K562 (cell line): ENCODE measurements at regions not wholly inside any gene's neighbourhood (a gene's known extent, or its start where the extent isn't known, plus 50 kb on each side); places are given as distances from the start of the nearest gene placed in this dataset.

Experiments used
- ATAC-seq: fragments of 200-7000 bp; cut with Tn5 transposase; 3 replicates; pipeline ENCODE4 v1.9.1; 2020; ENCODE audit warnings: moderate library complexity
- BruUV-seq: library from RNA; stranded (reverse); fragments of 400-500 nt; replicated peaks from 2 replicates; lab custom pipeline; 2021; lab: Mats Ljungman, UMichigan
- CTCF ChIA-PET: fragments of 300-600 bp; formaldehyde crosslinking; extraction: SDS; loops from one replicate; lab custom pipeline; 2021; ENCODE audit warnings: low intra/inter-chr PET ratio; lab: Yijun Ruan, JAX
- POLR2A ChIA-PET: fragments of 300-600, 350-650 bp; sonication (Branson Sonifier 250); formaldehyde crosslinking; extraction: SDS; loops from one replicate; lab custom pipeline; 2021; ENCODE audit warnings: antibody characterized with exemption, inconsistent platforms; lab: Yijun Ruan, JAX
- DNase-seq, 4 experiments: peaks; one replicate each; pipeline versions ENCODE4 v3.0.0 to v3.0.0-alpha.2; 2011 to 2018; ENCODE audit warnings: low spot score in 3 of 4, mixed read lengths in 3 of 4; ENCODE audit errors: extremely low read depth in 1 of 4
- FAIRE-seq: peaks from 2 replicates; lab custom pipeline; 2011; peaks lifted over from hg19 to GRCh38; lab: Jason Lieb, UNC
- H2AFZ ChIP-seq: 2 replicates; pipeline ENCODE4 v1.6.0; 2011; ENCODE audit warnings: low read depth, low read length, control low read depth, inconsistent platforms
- H3K27ac ChIP-seq: fragments of 200-600 bp; 3 replicates; pipeline ENCODE4 v1.8.0; 2011; ENCODE audit warnings: low read depth, mild to moderate bottlenecking, control low read depth, inconsistent platforms, low read length, moderate library complexity, mixed read lengths; ENCODE audit errors: extremely low read depth
- H3K27me3 ChIP-seq, 2 experiments: fragments of 300-600 bp in 1 of 2; 2 replicates in 1 of 2; 3 replicates in 1 of 2; pipeline versions ENCODE4 v1.6.0 to v1.8.0; 2011; ENCODE audit warnings: inconsistent platforms in 2 of 2, low read length in 2 of 2, mild to moderate bottlenecking in 1 of 2, mixed read lengths in 1 of 2, moderate library complexity in 1 of 2; ENCODE audit not compliant: control insufficient read depth in 2 of 2, insufficient read depth in 2 of 2
- H3K36me3 ChIP-seq: fragments of 300-600 bp; 3 replicates; pipeline ENCODE4 v1.8.0; 2011; ENCODE audit warnings: mild to moderate bottlenecking, low read length, inconsistent platforms; ENCODE audit not compliant: control insufficient read depth, insufficient read depth
- H3K4me1 ChIP-seq, 2 experiments: fragments of 200-600 bp in 1 of 2; replicated peaks in 1 of 2; 2 replicates in 1 of 2; 3 replicates in 1 of 2; pipeline versions ENCODE4 v1.5.1 to v1.8.0; 2011; ENCODE audit warnings: inconsistent platforms in 2 of 2, low read length in 2 of 2, mild to moderate bottlenecking in 1 of 2, mixed read lengths in 1 of 2, moderate library complexity in 1 of 2; ENCODE audit not compliant: control insufficient read depth in 2 of 2, insufficient read depth in 2 of 2
- H3K4me2 ChIP-seq: 2 replicates; pipeline ENCODE4 v1.6.1; 2011; ENCODE audit warnings: low read length, control low read depth, inconsistent platforms, mixed read lengths; ENCODE audit not compliant: insufficient read depth
- H3K4me3 ChIP-seq: fragments of 200-600 bp; sonication (generic), shearing (Covaris generic); 2 replicates; pipeline ENCODE4 v1.5.1; 2016; ENCODE audit warnings: control low read depth, inconsistent platforms
- H3K79me2 ChIP-seq: fragments of 200-600 bp; 3 replicates; pipeline ENCODE4 v1.8.0; 2011; ENCODE audit warnings: low read length, inconsistent platforms; ENCODE audit not compliant: control insufficient read depth, insufficient read depth
- H3K9ac ChIP-seq, 2 experiments: 2 replicates each; pipeline versions ENCODE4 v1.6.0 to v1.6.1; 2011; ENCODE audit warnings: low read depth in 2 of 2, low read length in 2 of 2, control low read depth in 1 of 2, inconsistent platforms in 1 of 2, mild to moderate bottlenecking in 1 of 2, mixed read lengths in 1 of 2; ENCODE audit not compliant: insufficient read depth in 1 of 2
- H3K9me1 ChIP-seq: one replicate; pipeline ENCODE4 v1.6.0; 2011; ENCODE audit warnings: inconsistent platforms, mild to moderate bottlenecking, low read length, moderate library complexity; ENCODE audit not compliant: control insufficient read depth, insufficient read depth
- H3K9me3 ChIP-seq: replicated peaks from 2 replicates; pipeline ENCODE4 v1.5.1; 2011; ENCODE audit warnings: low read depth, low read length, inconsistent platforms; ENCODE audit not compliant: control insufficient read depth, insufficient read depth
- H4K20me1 ChIP-seq: replicated peaks from 2 replicates; pipeline ENCODE4 v1.6.1; 2011; ENCODE audit warnings: low read length, inconsistent platforms, mixed read lengths; ENCODE audit not compliant: control insufficient read depth, insufficient read depth
- BRF1 ChIP-seq: IDR thresholded peaks from 3 replicates; pipeline ENCODE4 v1.6.1; 2011; ENCODE audit warnings: borderline replicate concordance, mild to moderate bottlenecking; ENCODE audit not compliant: insufficient read length; ENCODE audit errors: extremely low read depth
- GATAD2A ChIP-seq: fragments of 450-650 bp; IDR thresholded peaks from 2 replicates; pipeline ENCODE4 v1.6.1; 2017
- HDAC8 ChIP-seq: fragments of 450-650 bp; IDR thresholded peaks from 2 replicates; pipeline ENCODE4 v1.6.1; 2016; ENCODE audit warnings: mild to moderate bottlenecking, missing genetic modification characterization, moderate library complexity, missing compliant biosample characterization
- JUNB ChIP-seq: fragments of 450-650 bp; formaldehyde crosslinking; conservative IDR thresholded peaks from 2 replicates; pipeline ENCODE4 v1.4.0; 2020; ENCODE audit warnings: mild to moderate bottlenecking
- KLF16 ChIP-seq: IDR thresholded peaks from 2 replicates; pipeline ENCODE4 v1.6.1; 2016; ENCODE audit warnings: antibody characterized with exemption
- NCOA6 ChIP-seq: fragments of 450-650 bp; IDR thresholded peaks from 2 replicates; pipeline ENCODE4 v1.6.1; 2017; ENCODE audit warnings: mild to moderate bottlenecking
- NFXL1 ChIP-seq: fragments of 450-650 bp; formaldehyde crosslinking; IDR thresholded peaks from 2 replicates; pipeline ENCODE4 v1.4.0; 2021; ENCODE audit warnings: mild to moderate bottlenecking
- POU5F1 ChIP-seq: fragments of 150-350 bp; IDR thresholded peaks from 2 replicates; pipeline ENCODE4 v1.6.1; 2014; ENCODE audit warnings: borderline replicate concordance, low read length, low read depth, mild to moderate bottlenecking; ENCODE audit not compliant: partially characterized antibody
- PREB ChIP-seq: sonication (generic); formaldehyde crosslinking; IDR thresholded peaks from 2 replicates; pipeline ENCODE4 v1.8.1; 2023; ENCODE audit warnings: mild to moderate bottlenecking, missing genetic modification reagents
- TCF3 ChIP-seq: sonication (generic); formaldehyde crosslinking; IDR thresholded peaks from 2 replicates; pipeline ENCODE4 v1.4.0; 2020; ENCODE audit warnings: mild to moderate bottlenecking, missing genetic modification reagents
- TOE1 ChIP-seq, 2 experiments: fragments of 450-650 bp in 1 of 2; sonication (generic) in 1 of 2; formaldehyde crosslinking in 1 of 2; IDR thresholded peaks; 2 replicates each; pipeline versions ENCODE4 v1.7.1 to v1.8.0; 2016 to 2022; ENCODE audit warnings: borderline replicate concordance in 2 of 2, mild to moderate bottlenecking in 2 of 2, antibody characterized with exemption in 1 of 2, inconsistent platforms in 1 of 2, low read depth in 1 of 2, missing genetic modification reagents in 1 of 2, moderate library complexity in 1 of 2
- ZEB2 ChIP-seq: fragments of 450-650 bp; IDR thresholded peaks from 2 replicates; pipeline ENCODE4 v1.6.1; 2016
- ZNF639 ChIP-seq, 2 experiments: fragments of 200-800 bp in 1 of 2; sonication (Bioruptor generic) in 1 of 2; sonication (generic) in 1 of 2; formaldehyde crosslinking in 1 of 2; IDR thresholded peaks in 1 of 2; conservative IDR thresholded peaks in 1 of 2; 2 replicates each; pipeline versions ENCODE4 v1.5.0 to v1.6.1; 2016 to 2020; ENCODE audit warnings: missing compliant biosample characterization in 1 of 2, missing genetic modification characterization in 1 of 2, missing genetic modification reagents in 1 of 2
- WGBS: fragments of 100-300 bp; shearing (Covaris generic); methylation state at CpG from one replicate; pipeline ENCODE4 v1.1.6; 2016; ENCODE audit warnings: low coverage, mixed read lengths; ENCODE audit not compliant: insufficient coverage; ENCODE audit errors: missing lambda C conversion rate; 5-methylcytosine and 5-hydroxymethylcytosine counted together
- in situ Hi-C: fragments of 300-500 bp; cut with MboI; formaldehyde crosslinking; loops from 4 replicates; pipeline ENCODE4 v1.15.0; 2018; ENCODE audit warnings: inconsistent platforms, mixed read lengths
- intact Hi-C: fragments of 100-400 bp; cut with micrococcal nuclease; formaldehyde crosslinking; loops from 2 replicates; pipeline ENCODE4 v1.14.2; 2022
- TF ChIP-seq, protein P1 (sequence below): sonication (generic); formaldehyde crosslinking; IDR thresholded peaks from 2 replicates; pipeline ENCODE4 v1.8.1; 2023; ENCODE audit warnings: mild to moderate bottlenecking, missing genetic modification reagents

GRCh38 chr5:3709717-3710348, 114.2 kb downstream of the IRX1 start (continued):
- no peak for TF ChIP-seq TOE1 (IDR thresholded peaks at IDR 0.05; ENCODE audit: borderline replicate concordance)
- TF ChIP-seq TOE1 (CRISPR knock-in tag; IDR thresholded peaks at IDR 0.05; ENCODE audit: borderline replicate concordance, low read depth): no peak

GRCh38 chr5:3715062-3715461, 119.4 kb downstream of the IRX1 start:
- ATAC-seq: no peak
- H4K20me1 ChIP-seq: no peaks in the 10 kb centered on the region
- TF ChIP-seq POU5F1 (no peak), ZNF639 (CRISPR knock-in tag; conservative IDR thresholded peaks at IDR 0.05 in 1 of 2, IDR thresholded peaks at IDR 0.05 in 1 of 2) (no peak), JUNB (no peak), NFXL1 (CRISPR knock-in tag) (no peak), TCF3 (CRISPR knock-in tag) (no peak), HDAC8 (tag) (no peak), PREB (CRISPR knock-in tag) (no peak), BRF1 (no peak), KLF16 (no peak), NCOA6 (no peak), GATAD2A (no peak), ZEB2 (no peak)
- TF ChIP-seq, protein P1, sequence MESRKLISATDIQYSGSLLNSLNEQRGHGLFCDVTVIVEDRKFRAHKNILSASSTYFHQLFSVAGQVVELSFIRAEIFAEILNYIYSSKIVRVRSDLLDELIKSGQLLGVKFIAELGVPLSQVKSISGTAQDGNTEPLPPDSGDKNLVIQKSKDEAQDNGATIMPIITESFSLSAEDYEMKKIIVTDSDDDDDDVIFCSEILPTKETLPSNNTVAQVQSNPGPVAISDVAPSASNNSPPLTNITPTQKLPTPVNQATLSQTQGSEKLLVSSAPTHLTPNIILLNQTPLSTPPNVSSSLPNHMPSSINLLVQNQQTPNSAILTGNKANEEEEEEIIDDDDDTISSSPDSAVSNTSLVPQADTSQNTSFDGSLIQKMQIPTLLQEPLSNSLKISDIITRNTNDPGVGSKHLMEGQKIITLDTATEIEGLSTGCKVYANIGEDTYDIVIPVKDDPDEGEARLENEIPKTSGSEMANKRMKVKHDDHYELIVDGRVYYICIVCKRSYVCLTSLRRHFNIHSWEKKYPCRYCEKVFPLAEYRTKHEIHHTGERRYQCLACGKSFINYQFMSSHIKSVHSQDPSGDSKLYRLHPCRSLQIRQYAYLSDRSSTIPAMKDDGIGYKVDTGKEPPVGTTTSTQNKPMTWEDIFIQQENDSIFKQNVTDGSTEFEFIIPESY (CRISPR knock-in tag): no peak
- no peak for FAIRE-seq
- no peaks in the 10 kb centered on the region for H3K9me3 ChIP-seq
- no peaks in the 10 kb centered on the region for H3K27me3 ChIP-seq
- no peak overlapping the region for H3K27ac ChIP-seq
- H3K79me2 ChIP-seq: no peaks in the 10 kb centered on the region
- H3K36me3 ChIP-seq: no peaks in the 10 kb centered on the region
- in situ Hi-C loops: no loop called here
- no peak for DNase-seq
- no TSS peak for BruUV-seq
- ChIA-PET CTCF (interaction anchor here (0.6 kb wide), 1 partner anchor 1373 kb away, joined by 3 read pairs; no protein-coding TSS in a partner anchor), POLR2A (interaction anchor here (0.6 kb wide), 1 partner anchor 1150 kb away, joined by 3 read pairs; no protein-coding TSS in a partner anchor)
- no peaks in the 10 kb centered on the region for H3K4me1 ChIP-seq
- under 1% methylated on average over 9 of the region's 9 CpGs for WGBS
- no peak overlapping the region for H3K9ac ChIP-seq
- H2AFZ ChIP-seq: no peak overlapping the region
- intact Hi-C loops: no loop called here
- H3K4me2 ChIP-seq: no peak overlapping the region
- H3K9me1 ChIP-seq: no peaks in the 10 kb centered on the region
- no peak overlapping the region for H3K4me3 ChIP-seq
